PFSK-1 (cell line): ENCODE measurements at regions not wholly inside any gene's neighbourhood (a gene's known extent, or its start where the extent isn't known, plus 50 kb on each side); places are given as distances from the start of the nearest gene placed in this dataset.

ENCODE experiments used
- FOXP2 ChIP-seq: optimal IDR thresholded peaks from 2 replicates; pipeline ENCODE3; 2011; ENCODE audit warnings: borderline replicate concordance, control low read depth, inconsistent platforms; ENCODE audit not compliant: insufficient read depth; ENCODE audit errors: extremely low read length, extremely low read depth
- POLR2AphosphoS5 ChIP-seq: IDR thresholded peaks from 2 replicates; pipeline ENCODE4 v1.6.1; 2012; ENCODE audit warnings: low read depth, mild to moderate bottlenecking, control low read depth, low read length, moderate library complexity
- TAF1 ChIP-seq: IDR thresholded peaks from 2 replicates; pipeline ENCODE4 v1.6.1; 2012; ENCODE audit warnings: low read length, control low read depth, borderline replicate concordance; ENCODE audit not compliant: insufficient read depth
- TF ChIP-seq, protein P1 (sequence below), 2 experiments: IDR thresholded peaks; 2 replicates each; pipeline versions ENCODE4 v1.6.1 to v1.8.0; 2011 to 2012; ENCODE audit warnings: low read depth in 2 of 2, low read length in 2 of 2, control low read depth in 1 of 2, inconsistent platforms in 1 of 2, mild to moderate bottlenecking in 1 of 2, moderate library complexity in 1 of 2; ENCODE audit not compliant: insufficient read depth in 1 of 2

DNA sequence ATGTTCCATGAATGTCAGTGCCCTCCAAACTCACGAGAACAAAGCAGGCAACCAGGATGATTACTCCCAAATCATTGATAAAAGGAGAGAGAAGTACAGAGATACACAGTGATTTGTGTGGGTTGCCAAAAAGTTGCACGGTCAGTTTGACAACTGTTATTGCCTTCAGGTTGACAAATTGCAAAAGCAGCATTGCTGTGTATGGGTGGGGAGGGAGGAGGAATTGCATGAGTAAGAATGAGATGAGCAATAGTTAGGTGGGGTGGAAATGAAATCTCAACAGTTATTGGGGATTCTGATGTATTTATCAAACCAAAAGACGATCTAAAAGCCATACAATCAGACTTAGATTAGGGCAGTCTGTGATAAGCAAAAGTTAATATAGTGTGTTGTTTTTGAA lies 93.7 kb downstream of the NTMT2 start:
- TF ChIP-seq POLR2AphosphoS5 (no peak), TAF1 (no peak), FOXP2 (no peak)
- TF ChIP-seq, protein P1, sequence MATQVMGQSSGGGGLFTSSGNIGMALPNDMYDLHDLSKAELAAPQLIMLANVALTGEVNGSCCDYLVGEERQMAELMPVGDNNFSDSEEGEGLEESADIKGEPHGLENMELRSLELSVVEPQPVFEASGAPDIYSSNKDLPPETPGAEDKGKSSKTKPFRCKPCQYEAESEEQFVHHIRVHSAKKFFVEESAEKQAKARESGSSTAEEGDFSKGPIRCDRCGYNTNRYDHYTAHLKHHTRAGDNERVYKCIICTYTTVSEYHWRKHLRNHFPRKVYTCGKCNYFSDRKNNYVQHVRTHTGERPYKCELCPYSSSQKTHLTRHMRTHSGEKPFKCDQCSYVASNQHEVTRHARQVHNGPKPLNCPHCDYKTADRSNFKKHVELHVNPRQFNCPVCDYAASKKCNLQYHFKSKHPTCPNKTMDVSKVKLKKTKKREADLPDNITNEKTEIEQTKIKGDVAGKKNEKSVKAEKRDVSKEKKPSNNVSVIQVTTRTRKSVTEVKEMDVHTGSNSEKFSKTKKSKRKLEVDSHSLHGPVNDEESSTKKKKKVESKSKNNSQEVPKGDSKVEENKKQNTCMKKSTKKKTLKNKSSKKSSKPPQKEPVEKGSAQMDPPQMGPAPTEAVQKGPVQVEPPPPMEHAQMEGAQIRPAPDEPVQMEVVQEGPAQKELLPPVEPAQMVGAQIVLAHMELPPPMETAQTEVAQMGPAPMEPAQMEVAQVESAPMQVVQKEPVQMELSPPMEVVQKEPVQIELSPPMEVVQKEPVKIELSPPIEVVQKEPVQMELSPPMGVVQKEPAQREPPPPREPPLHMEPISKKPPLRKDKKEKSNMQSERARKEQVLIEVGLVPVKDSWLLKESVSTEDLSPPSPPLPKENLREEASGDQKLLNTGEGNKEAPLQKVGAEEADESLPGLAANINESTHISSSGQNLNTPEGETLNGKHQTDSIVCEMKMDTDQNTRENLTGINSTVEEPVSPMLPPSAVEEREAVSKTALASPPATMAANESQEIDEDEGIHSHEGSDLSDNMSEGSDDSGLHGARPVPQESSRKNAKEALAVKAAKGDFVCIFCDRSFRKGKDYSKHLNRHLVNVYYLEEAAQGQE (IDR thresholded peaks at IDR 0.05; ENCODE audit: insufficient read depth in 1 of 2, low read depth in 2 of 2, low read length in 2 of 2), result no peak
